ENCODE measurements at regions not wholly inside any gene's neighbourhood (a gene's known extent, or its start where the extent isn't known, plus 50 kb on each side); places are given as distances from the start of the nearest gene placed in this dataset.

DNA sequence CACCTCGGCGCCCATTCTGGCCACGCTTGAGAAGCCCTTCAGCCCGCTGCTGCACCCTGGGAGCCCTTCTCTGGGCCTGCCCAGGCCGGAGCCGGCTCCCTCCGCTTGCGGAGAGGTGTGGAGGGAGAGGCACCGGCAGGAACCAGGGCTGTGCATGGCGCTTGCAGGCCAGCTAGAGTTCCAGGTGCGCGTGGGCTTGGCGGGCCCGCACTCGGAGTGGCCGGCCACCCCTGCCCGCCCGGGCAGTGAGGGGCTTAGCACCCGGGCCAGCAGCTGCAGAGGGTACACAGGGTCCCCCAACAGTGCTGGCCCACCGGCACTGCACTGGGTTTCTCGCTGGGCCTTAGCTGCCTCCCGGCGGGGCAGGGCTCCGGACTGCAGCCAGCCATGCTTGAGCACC is 72.3 kb upstream of the SYK start:
- TF ChIP-seq CTCF (IDR thresholded peaks at IDR 0.05) (no peak), POLR2A (IDR thresholded peaks at IDR 0.05) (no peak)
- intact Hi-C loops (cut with DNase I): no loop called here
- Histone ChIP-seq H3K36me3 (no peaks in the 10 kb centered on the region), H3K27me3 (peaks cover 0 to 26% (median 0%) of the 10 kb centered on the region in 9 donors), H3K4me1 (no peaks in the 10 kb centered on the region), H3K4me3 (no peak overlapping the region), H3K9me3 (no peaks in the 10 kb centered on the region), H3K27ac (no peak overlapping the region)
- 84 to 98% (median 94%) methylated on average over 13 to 24 of the region's 24 CpGs for WGBS, 4 donors
- DNase-seq (no peak), ATAC-seq (no peak)

DNA sequence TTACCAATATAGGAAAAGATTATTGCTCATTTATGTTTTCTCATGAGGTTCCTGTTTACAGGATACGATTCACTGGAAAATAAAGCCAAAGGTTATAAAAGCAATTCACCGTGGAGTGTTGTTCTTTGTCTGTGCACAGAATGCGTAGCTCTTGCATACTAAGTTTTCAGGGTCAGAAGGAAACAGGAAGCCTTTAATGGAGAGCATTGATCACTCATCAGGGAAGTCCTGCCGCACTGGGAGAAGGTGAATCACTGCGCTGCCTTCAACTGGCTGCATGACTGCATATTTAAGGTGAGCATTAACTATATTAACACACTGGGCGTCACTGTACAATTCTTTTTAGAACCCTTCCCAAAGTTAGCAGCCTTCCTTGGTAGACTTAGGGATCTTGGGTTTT is 74.1 kb upstream of the SYK start:
- DNase-seq (no peak), ATAC-seq (no peak)
- H3K4me3 ChIP-seq: no peak overlapping the region
- no peaks in the 10 kb centered on the region for H3K9me3 ChIP-seq
- intact Hi-C loops (cut with DNase I): no loop called here
- H3K27ac ChIP-seq: no peak overlapping the region
- whole genome bisulfite sequencing, 4 donors: 62 to 71% (median 66%) methylated on average over 6 of the region's 6 CpGs
- H3K4me1 ChIP-seq: no peaks in the 10 kb centered on the region
- H3K27me3 ChIP-seq: peaks cover 0 to 23% (median 0%) of the 10 kb centered on the region in 9 donors
- H3K36me3 ChIP-seq: no peaks in the 10 kb centered on the region
- TF ChIP-seq CTCF (IDR thresholded peaks at IDR 0.05) (no peak), POLR2A (IDR thresholded peaks at IDR 0.05) (no peak)

- intact Hi-C loops (cut with DNase I): no loop called here
- no peaks in the 10 kb centered on the region for H3K36me3 ChIP-seq
- WGBS, 4 donors: 76 to 91% (median 82%) methylated on average over 5 of the region's 5 CpGs
Observed at GRCh38 chr9:90726215-90726614, 75.4 kb upstream of the SYK start.

GRCh38 chr9:90724880-90725279 is 76.7 kb upstream of the SYK start:
- Histone ChIP-seq H3K27ac (no peak overlapping the region), H3K9me3 (no peaks in the 10 kb centered on the region), H3K4me3 (no peak overlapping the region), H3K4me1 (no peaks in the 10 kb centered on the region), H3K36me3 (no peaks in the 10 kb centered on the region), H3K27me3 (peaks cover 0 to 6% (median 0%) of the 10 kb centered on the region in 9 donors)
- TF ChIP-seq POLR2A (IDR thresholded peaks at IDR 0.05): no peak
- TF ChIP-seq CTCF (IDR thresholded peaks at IDR 0.05): no peak
- intact Hi-C loops (cut with DNase I): no loop called here
- 66 to 79% (median 71%) methylated on average over 7 of the region's 7 CpGs for WGBS, 4 donors
- DNase-seq (no peak), ATAC-seq (no peak)

More at GRCh38 chr9:90726215-90726614, 75.4 kb upstream of the SYK start:
- Histone ChIP-seq H3K27ac (no peak overlapping the region), H3K9me3 (no peaks in the 10 kb centered on the region), H3K4me1 (no peaks in the 10 kb centered on the region), H3K27me3 (peaks cover 0 to 11% (median 0%) of the 10 kb centered on the region in 9 donors), H3K4me3 (no peak overlapping the region)
- TF ChIP-seq CTCF (IDR thresholded peaks at IDR 0.05) (no peak), POLR2A (IDR thresholded peaks at IDR 0.05) (no peak)
- no peak for DNase-seq
- ATAC-seq: no peak
